Mesothelial cell of epicardium (in vitro differentiated cells): ENCODE measurements at regions not wholly inside any gene's neighbourhood (a gene's known extent, or its start where the extent isn't known, plus 50 kb on each side); places are given as distances from the start of the nearest gene placed in this dataset.

Source experiments
- DNase-seq, 2 experiments: peaks; one replicate each; pipeline ENCODE4 v3.0.0; 2021; ENCODE audit warnings: low spot score in 2 of 2; ENCODE audit not compliant: unreplicated experiment in 2 of 2
- H3K27ac Mint-ChIP-seq: 2 replicates; pipeline ENCODE4 v1.8.0; 2021; ENCODE audit warnings: mixed read lengths
- H3K27me3 Mint-ChIP-seq: 2 replicates; pipeline ENCODE4 v1.8.0; 2021; ENCODE audit warnings: low read depth, mixed read lengths
- H3K36me3 Mint-ChIP-seq: 2 replicates; pipeline ENCODE4 v1.8.0; 2021; ENCODE audit warnings: mixed read lengths
- H3K4me1 Mint-ChIP-seq: 2 replicates; pipeline ENCODE4 v1.8.0; 2021; ENCODE audit warnings: mixed read lengths
- H3K4me3 Mint-ChIP-seq: 2 replicates; pipeline ENCODE4 v1.8.0; 2021; ENCODE audit warnings: mild to moderate bottlenecking, moderate library complexity, mixed read lengths
- H3K9me3 Mint-ChIP-seq: 2 replicates; pipeline ENCODE4 v1.8.0; 2021; ENCODE audit warnings: mixed read lengths
- TF ChIP-seq, protein P1 (sequence below): fragments of 200-600 bp; sonication (generic); IDR thresholded peaks from one replicate; pipeline ENCODE4 v1.5.0; 2021; ENCODE audit warnings: antibody characterized with exemption; ENCODE audit not compliant: unreplicated experiment

DNA sequence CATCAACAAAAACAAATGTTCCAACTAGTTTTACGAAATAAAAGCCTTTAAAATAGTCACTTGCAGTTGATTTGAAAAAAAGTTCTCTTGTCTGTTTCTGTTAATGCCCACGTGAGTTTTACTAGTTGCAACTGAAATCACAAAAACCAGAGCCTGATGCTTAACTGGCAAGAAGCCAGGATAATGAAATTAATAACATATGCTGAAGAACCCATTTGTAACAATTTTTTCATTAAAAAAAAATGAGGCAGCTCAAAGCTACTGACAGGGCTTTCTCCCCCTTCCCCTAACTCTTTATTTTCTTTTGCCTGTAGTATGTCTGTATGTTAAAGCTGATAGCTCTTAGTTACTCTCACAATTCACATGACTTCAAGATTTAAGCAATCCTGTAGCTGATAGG, 132.7 kb upstream of the EYA4 start:
- peak overlapping the region; percentile 47 for H3K4me3 Mint-ChIP-seq
- H3K4me1 Mint-ChIP-seq: peaks cover 37% of the 10 kb centered on the region
- TF ChIP-seq, protein P1, sequence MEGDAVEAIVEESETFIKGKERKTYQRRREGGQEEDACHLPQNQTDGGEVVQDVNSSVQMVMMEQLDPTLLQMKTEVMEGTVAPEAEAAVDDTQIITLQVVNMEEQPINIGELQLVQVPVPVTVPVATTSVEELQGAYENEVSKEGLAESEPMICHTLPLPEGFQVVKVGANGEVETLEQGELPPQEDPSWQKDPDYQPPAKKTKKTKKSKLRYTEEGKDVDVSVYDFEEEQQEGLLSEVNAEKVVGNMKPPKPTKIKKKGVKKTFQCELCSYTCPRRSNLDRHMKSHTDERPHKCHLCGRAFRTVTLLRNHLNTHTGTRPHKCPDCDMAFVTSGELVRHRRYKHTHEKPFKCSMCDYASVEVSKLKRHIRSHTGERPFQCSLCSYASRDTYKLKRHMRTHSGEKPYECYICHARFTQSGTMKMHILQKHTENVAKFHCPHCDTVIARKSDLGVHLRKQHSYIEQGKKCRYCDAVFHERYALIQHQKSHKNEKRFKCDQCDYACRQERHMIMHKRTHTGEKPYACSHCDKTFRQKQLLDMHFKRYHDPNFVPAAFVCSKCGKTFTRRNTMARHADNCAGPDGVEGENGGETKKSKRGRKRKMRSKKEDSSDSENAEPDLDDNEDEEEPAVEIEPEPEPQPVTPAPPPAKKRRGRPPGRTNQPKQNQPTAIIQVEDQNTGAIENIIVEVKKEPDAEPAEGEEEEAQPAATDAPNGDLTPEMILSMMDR: no peak
- H3K9me3 Mint-ChIP-seq: no peaks in the 10 kb centered on the region
- peak overlapping the region; percentile 92 for H3K27ac Mint-ChIP-seq
- no peaks in the 10 kb centered on the region for H3K36me3 Mint-ChIP-seq
- H3K27me3 Mint-ChIP-seq: no peaks in the 10 kb centered on the region
- no peak for DNase-seq

DNA sequence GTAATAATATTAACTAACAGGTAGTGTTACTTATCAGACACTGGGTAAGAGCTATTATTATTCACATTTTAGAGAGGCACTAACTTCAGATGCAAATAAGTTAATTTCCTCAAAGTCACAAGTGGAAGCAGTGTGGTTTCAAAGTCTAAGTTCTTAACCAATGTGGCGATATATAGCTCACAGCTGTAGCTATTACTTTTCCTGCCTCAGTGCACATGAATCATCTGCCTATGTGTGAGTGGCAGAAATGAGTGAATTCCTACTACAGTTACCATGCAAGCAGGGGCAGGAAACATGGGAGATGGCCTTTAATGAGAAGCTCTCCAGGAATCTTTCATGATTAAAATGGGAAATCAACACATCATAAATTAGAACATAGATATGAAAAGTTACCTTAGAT, 126.2 kb upstream of the EYA4 start:
- H3K27ac Mint-ChIP-seq: no peak overlapping the region
- no peak overlapping the region for H3K4me3 Mint-ChIP-seq
- H3K27me3 Mint-ChIP-seq: no peaks in the 10 kb centered on the region
- no peak for DNase-seq
- H3K4me1 Mint-ChIP-seq: peaks cover 9% of the 10 kb centered on the region
- TF ChIP-seq, protein P1: no peak
- peaks cover 9% of the 10 kb centered on the region for H3K9me3 Mint-ChIP-seq
- peaks cover 4% of the 10 kb centered on the region for H3K36me3 Mint-ChIP-seq

DNA sequence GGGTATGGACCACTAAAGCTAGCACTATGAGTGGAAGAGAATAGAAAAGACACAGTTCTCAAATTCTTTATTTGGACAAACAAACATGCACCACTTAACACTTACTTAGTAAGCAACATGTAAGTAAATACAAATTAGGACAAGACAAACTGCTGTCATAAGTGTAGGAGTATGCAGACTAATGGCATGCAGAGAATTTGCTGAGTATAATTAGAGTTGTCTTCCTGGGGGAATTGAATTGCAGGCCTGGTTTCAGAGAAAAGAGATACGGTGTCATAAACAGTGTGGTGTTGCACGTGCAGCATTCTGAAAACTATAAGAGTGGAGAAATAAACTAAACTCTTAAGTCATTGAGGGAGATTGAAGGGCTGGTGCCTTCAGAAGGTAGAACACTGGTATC, 125.2 kb upstream of the EYA4 start:
- Mint-ChIP-seq H3K36me3 (peaks cover 12% of the 10 kb centered on the region), H3K4me1 (peaks cover 2% of the 10 kb centered on the region), H3K4me3 (no peak overlapping the region), H3K9me3 (peaks cover 18% of the 10 kb centered on the region), H3K27me3 (no peaks in the 10 kb centered on the region), H3K27ac (no peak overlapping the region)
- TF ChIP-seq, protein P1: no peak
- DNase-seq: no peak

DNA sequence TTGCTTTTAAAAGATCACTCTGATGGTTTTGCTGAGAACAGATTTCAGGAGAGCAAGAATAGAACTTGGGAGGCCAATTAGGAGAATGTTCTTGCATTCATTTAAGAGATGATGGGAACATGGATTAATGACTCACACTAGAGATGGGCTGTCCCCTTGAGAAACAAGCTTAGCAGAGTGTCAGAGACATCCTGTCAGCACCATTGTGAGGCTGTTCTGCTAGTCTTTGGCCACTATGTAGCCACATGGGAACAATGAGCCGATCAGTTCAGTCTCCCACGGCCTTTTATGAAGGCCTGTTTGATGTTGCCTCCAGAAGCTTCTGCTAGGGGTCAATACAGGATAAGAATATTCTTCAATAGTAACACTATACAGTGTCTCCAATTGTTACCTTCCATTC, 113.0 kb upstream of the EYA4 start:
- no peak overlapping the region for H3K4me3 Mint-ChIP-seq
- H3K4me1 Mint-ChIP-seq: peaks cover 29% of the 10 kb centered on the region
- DNase-seq: no peak
- H3K9me3 Mint-ChIP-seq: no peaks in the 10 kb centered on the region
- H3K27ac Mint-ChIP-seq: no peak overlapping the region
- no peaks in the 10 kb centered on the region for H3K27me3 Mint-ChIP-seq
- H3K36me3 Mint-ChIP-seq: no peaks in the 10 kb centered on the region
- TF ChIP-seq, protein P1: no peak

DNA sequence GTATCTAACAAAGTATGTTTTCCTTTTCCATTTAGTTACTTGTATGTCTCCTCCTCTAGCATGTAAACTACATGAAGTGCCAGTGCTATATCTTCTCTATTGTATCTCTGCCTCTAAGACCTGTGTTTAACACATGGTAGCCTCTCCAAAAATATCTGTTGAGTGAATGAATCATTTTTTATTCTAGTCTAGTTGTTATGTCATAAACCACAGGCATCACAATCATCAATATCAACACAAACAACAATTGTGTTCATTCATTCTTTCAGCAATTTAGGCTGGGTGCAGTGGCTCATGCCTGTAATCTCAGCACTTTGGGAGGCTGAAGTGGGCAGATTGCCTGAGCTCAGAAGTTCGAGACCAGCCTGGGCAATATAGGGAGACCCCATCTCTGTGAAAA, 111.6 kb upstream of the EYA4 start:
- TF ChIP-seq, protein P1: no peak
- Mint-ChIP-seq H3K4me3 (no peak overlapping the region), H3K4me1 (peaks cover 32% of the 10 kb centered on the region), H3K9me3 (no peaks in the 10 kb centered on the region), H3K27ac (no peak overlapping the region), H3K36me3 (no peaks in the 10 kb centered on the region), H3K27me3 (no peaks in the 10 kb centered on the region)
- no peak for DNase-seq

DNA sequence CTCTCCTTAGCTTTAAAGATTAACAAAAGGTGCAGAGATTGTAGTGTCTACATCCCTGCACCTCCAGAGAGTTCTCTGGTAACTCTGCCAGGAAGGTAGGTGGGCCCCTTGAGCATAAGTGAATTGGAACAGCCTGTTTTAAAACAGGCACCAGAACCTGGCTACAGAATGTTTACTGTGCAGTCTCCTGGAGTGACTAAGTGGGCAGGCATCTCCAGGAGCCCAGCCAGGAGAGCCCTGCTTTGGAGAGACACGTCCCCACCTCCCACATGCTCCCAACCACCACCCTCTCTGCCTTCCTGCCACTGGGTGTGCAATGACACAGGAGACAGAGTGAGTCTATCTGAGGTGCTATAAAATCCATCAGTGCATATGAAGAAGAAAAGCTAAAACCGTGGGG, 110.3 kb upstream of the EYA4 start:
- peaks cover 32% of the 10 kb centered on the region for H3K4me1 Mint-ChIP-seq
- no peaks in the 10 kb centered on the region for H3K27me3 Mint-ChIP-seq
- no peak for DNase-seq
- H3K9me3 Mint-ChIP-seq: no peaks in the 10 kb centered on the region
- TF ChIP-seq, protein P1: no peak
- no peak overlapping the region for H3K4me3 Mint-ChIP-seq
- H3K27ac Mint-ChIP-seq: peak overlapping the region; percentile 71
- no peaks in the 10 kb centered on the region for H3K36me3 Mint-ChIP-seq
